ES-I3 (cell line): ENCODE measurements at regions not wholly inside any gene's neighbourhood (a gene's known extent, or its start where the extent isn't known, plus 50 kb on each side); places are given as distances from the start of the nearest gene placed in this dataset.

ENCODE experiments used
- H3K36me3 ChIP-seq: 2 replicates; pipeline ENCODE4 v1.6.1; 2013; ENCODE audit warnings: mild to moderate bottlenecking, low read length, control low read depth, moderate library complexity; ENCODE audit not compliant: insufficient read depth
- H3K4me1 ChIP-seq: 2 replicates; pipeline ENCODE4 v1.6.1; 2013; ENCODE audit warnings: mild to moderate bottlenecking, control low read depth, low read length; ENCODE audit not compliant: insufficient read depth
- H3K9ac ChIP-seq: 2 replicates; pipeline ENCODE4 v1.6.1; 2013; ENCODE audit warnings: low read depth, mild to moderate bottlenecking, low read length, moderate library complexity
- H3K9me3 ChIP-seq: 2 replicates; pipeline ENCODE4 v1.6.1; 2013; ENCODE audit warnings: mild to moderate bottlenecking, low read length, moderate library complexity; ENCODE audit not compliant: control insufficient read depth, insufficient read depth

DNA sequence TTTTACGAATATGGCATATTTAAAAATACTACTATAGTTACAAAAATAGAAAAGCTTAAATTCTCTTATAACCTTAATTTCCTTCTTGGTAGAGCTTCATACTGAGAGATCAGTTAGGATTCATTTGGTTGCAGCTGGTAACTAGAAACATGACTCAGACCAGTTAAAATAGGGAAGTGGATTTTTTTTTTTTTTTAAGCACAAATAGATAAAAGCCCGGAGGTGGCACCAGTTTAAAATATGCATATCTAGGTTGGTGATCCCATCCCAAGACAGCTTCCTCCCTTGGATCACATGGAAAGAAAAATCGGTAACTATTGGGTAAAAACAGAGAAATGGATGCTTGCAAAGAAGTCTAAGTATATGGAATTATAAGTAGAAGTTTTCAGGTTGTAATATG, 1634.3 kb downstream of the MAT2B start:
- H3K36me3 ChIP-seq, result no peaks in the 10 kb centered on the region
- no peak overlapping the region for H3K9ac ChIP-seq
- no peaks in the 10 kb centered on the region for H3K9me3 ChIP-seq
- peaks cover 23% of the 10 kb centered on the region for H3K4me1 ChIP-seq

DNA sequence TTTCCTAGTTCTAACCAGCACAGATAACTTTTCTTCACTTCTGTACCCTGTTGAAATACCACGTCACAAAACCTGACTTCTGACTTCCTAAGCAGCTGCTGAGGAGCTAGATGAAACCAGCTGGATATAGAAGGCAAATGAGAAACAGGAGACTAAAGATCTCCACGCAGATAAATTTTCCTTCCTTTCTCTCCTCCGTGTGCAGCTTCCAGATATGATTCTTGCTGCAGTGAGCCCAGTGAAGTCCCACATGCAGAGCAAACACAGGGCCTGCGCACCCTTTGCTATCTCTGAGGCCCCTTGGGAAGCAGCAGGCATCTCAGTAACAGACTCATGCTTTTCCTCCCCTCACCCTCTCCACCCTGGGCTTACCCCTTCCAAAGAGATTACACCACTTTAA, 1638.3 kb downstream of the MAT2B start:
- Histone ChIP-seq H3K36me3 (no peaks in the 10 kb centered on the region), H3K9ac (no peak overlapping the region), H3K4me1 (peaks cover 12% of the 10 kb centered on the region), H3K9me3 (no peaks in the 10 kb centered on the region)

DNA sequence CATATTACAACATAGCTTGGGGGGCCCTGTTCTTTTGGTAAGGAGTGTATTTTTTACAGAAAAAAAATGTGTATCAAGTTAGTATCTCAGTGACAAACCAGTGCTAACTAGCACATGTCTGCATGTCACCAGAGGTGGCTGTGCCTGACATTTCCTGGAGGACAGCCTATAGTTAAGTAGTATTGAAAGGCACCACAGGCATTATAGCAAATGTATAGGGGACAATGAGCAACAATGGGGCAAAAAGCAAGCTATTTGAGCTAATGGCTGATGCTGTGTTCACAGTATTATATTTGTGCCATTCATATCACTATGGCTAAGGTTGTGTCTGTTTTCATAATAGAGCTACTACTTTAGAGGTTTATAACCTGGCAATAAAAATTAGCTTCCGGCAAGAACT, 1644.0 kb downstream of the MAT2B start:
- Histone ChIP-seq H3K9ac (no peak overlapping the region), H3K4me1 (no peaks in the 10 kb centered on the region), H3K9me3 (no peaks in the 10 kb centered on the region), H3K36me3 (no peaks in the 10 kb centered on the region)

DNA sequence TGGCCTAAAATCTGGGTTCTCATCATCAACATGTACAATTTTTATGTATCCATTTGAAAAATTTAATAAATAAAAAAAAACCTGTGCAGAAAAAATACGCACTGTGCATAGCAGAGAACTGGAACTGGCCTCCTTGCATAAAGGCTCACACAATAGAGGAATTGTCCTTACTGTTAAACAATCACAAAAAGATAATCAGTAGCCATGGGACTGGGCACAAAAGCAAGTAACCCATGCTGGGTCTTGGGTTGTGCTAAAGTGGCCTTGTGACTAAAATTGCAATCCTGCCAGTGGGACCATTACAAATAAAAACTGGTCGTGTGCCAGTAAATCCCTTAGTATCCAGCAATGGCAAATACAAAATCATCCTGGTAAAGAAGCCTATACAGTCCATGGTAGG, 1646.6 kb downstream of the MAT2B start:
- H3K9me3 ChIP-seq, result no peaks in the 10 kb centered on the region
- H3K36me3 ChIP-seq, result no peaks in the 10 kb centered on the region
- H3K9ac ChIP-seq, result no peak overlapping the region
- H3K4me1 ChIP-seq, result no peaks in the 10 kb centered on the region

DNA sequence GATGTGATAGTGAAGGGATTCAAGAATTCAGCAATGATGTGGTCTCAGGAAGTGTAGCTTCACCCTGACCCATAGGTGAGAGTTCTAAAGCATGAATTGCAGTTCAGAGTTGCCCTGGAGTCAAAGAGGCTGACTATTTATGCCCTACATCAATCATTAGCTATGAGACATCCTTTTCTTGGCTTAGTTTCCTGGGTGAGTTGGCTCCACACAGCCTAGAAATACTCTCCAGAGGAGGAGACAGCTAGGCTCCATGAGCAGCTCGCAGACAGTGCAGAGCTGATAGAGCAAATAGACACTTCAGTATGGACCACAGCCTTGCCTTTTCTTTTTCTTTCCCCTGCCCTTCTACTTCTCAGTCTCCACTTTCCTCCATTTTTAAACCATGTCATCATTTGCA, 1651.8 kb downstream of the MAT2B start:
- H3K9me3 ChIP-seq, result no peaks in the 10 kb centered on the region
- H3K9ac ChIP-seq, result no peak overlapping the region
- no peaks in the 10 kb centered on the region for H3K36me3 ChIP-seq
- H3K4me1 ChIP-seq, result no peaks in the 10 kb centered on the region

DNA sequence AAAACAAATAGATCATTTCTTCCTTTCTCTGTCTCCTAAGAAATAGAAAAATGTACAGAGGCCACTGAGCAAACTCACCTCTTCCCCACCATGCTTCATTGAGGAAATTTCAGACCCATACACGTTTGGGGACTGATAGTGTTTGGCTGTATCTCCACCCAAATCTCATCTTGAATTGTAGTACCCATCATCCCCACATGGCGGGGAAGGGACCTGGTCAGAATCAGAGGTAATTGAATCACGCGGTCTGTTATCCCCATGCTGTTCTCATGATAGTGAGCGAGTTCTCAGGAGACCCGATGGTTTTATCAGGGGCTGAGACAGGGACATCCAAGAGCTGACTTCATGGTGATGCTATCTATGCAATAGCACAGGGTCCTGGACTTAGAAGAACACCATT, 1655.8 kb downstream of the MAT2B start:
- H3K4me1 ChIP-seq, result no peaks in the 10 kb centered on the region
- H3K9ac ChIP-seq, result no peak overlapping the region
- no peaks in the 10 kb centered on the region for H3K36me3 ChIP-seq
- H3K9me3 ChIP-seq, result no peaks in the 10 kb centered on the region

DNA sequence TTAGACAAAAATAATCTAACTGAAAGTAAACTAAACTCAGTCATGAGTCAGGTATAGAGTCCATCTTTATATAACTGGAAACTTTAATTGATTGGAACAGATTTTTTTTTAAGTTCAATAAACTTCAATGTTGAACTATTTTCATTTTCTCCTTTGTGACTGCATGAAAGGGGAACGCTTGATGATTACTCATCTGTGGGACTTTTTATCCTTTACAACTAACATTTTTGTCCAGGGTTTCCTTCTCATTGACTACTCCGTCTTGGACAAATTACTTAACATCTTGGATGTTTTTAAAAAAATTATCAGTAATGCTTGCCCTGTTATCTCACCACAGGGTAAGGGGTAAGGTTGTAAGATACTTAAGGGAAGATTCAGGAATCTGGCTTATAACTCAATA, 1658.4 kb downstream of the MAT2B start:
- no peaks in the 10 kb centered on the region for H3K36me3 ChIP-seq
- no peaks in the 10 kb centered on the region for H3K9me3 ChIP-seq
- no peaks in the 10 kb centered on the region for H3K4me1 ChIP-seq
- H3K9ac ChIP-seq, result no peak overlapping the region

DNA sequence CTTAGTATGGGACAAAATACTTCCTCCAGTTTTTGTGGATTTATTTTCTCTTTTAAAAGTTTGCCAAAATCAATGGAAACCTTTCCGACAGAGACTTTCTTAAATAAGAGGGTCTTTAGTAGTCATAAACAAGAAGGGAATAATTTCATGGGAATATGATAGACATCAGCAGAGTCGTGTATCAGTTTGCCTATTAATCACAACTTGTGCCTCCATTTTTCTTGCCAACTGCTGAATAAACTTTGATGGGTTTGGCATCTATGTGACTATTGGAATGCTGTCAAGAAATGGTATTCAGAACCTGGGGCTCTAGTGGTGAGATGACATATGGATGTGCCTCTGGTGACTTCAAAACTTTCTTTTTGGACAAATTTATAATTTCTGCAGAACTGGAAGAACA, 1668.2 kb downstream of the MAT2B start:
- Histone ChIP-seq H3K9ac (no peak overlapping the region), H3K4me1 (peaks cover 8% of the 10 kb centered on the region; the same call in 1 of the 2 replicates), H3K9me3 (no peaks in the 10 kb centered on the region), H3K36me3 (no peaks in the 10 kb centered on the region)

DNA sequence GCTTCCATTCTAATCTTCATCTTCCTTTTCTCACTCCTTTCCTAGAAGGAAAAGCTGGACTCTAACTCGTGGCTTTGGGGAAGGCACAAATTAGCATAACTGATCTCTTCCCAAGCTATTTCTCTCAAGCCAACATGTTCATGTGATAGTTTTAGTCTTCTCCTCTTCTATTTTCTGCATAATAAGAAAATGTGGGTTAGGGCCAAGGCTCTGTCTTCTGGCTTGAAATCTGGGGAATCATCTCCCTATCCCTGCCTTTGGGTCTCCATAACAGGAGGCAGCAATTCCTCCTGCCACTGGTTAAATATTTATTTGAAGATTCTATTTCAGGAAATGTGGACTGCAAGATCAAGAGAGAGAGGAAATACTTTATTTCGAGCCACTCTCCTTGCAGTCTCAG, 1669.6 kb downstream of the MAT2B start:
- no peak overlapping the region for H3K9ac ChIP-seq
- H3K36me3 ChIP-seq, result no peaks in the 10 kb centered on the region
- H3K4me1 ChIP-seq, result peaks cover 8% of the 10 kb centered on the region; the same call in 1 of the 2 replicates
- H3K9me3 ChIP-seq, result no peaks in the 10 kb centered on the region

DNA sequence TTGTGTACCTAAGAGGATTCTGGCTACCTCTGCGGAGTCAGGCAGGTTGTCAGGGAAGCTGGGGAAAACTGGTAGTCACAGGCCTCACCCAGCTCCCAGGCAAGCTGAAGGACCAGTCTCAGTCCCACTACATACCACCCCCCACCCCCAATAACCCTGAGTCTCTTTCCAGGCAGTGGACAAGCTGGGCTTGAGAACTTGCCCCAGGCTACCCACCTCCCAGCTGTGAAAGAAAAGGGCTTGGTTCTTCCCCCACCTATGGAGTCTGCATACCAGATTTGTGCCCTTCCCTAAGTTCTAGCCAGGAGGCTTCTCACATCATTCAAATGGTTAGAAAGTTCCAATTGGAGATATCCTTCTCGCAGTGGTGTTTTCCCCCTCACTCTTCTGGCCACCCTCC, 1678.8 kb downstream of the MAT2B start:
- Histone ChIP-seq H3K9me3 (no peaks in the 10 kb centered on the region), H3K9ac (no peak overlapping the region), H3K36me3 (no peaks in the 10 kb centered on the region), H3K4me1 (no peaks in the 10 kb centered on the region)

DNA sequence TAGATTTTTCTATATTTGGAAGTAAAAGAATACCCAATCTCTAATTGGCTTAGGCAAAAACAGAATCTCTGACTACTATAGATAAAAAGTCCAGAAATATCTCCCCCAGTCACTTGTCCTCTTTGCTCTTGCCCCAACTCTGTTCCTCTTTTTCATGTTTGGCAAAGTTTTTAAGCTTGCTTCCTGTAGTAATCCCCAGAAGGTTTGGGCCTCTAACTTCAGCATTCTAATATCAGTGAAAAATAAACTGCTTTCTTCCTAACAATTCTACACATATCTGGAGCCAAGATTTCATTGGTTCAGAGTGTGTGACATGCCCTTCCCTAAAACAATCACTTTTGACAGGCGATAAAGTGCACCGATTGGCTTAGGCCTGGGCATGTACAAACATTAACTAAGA, 1680.3 kb downstream of the MAT2B start:
- no peak overlapping the region for H3K9ac ChIP-seq
- no peaks in the 10 kb centered on the region for H3K36me3 ChIP-seq
- no peaks in the 10 kb centered on the region for H3K4me1 ChIP-seq
- H3K9me3 ChIP-seq, result no peaks in the 10 kb centered on the region

DNA sequence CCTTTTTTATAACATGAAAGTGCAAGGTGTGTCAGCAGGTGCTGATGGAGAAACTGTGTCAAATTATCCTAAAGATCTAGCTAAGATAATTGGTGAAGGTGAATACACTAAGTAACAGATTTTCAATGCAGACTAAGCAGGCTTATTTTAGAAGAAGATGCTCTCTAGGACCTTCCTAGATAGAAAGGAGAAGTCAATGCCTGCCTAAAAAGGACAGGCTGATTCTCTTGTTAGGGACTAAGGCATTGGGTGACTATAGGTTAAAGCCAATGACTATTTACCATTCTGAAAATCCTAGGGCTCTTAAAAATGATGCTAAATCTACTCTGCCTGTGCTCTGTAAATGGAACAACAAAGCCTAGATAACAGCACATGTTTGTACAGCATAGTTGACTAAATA, 1682.4 kb downstream of the MAT2B start:
- H3K9ac ChIP-seq, result no peak overlapping the region
- H3K9me3 ChIP-seq, result no peaks in the 10 kb centered on the region
- H3K4me1 ChIP-seq, result no peaks in the 10 kb centered on the region
- H3K36me3 ChIP-seq, result no peaks in the 10 kb centered on the region

DNA sequence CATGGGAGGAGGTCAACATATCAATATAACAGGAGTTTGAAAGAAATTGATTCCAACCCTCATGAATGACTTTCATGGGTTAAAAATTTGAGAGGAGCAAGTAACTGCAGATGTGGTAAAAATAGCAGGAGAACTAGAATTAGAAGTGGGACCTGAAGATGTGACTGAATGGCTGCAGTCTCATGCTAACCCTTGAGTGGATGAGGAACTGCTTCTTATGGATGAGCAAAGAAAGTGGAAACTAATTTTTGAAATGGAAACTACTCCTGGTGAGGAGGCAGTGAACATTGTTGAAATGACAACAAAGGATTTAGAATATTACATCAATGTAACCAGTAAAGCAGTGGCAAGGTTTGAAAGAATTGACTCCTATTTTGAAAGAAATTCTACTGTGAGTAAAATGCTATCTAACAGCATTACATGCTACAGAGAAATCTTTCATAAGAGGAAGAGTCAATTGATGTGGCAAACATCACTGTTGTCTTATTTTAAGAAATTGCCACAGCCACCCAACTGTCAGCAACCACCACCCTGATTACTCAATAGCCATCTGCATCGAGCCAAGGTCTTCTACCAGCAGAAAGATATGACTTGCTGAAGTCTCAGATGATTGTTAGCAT, 1683.2 kb downstream of the MAT2B start:
- no peaks in the 10 kb centered on the region for H3K4me1 ChIP-seq
- H3K36me3 ChIP-seq, result no peaks in the 10 kb centered on the region
- no peak overlapping the region for H3K9ac ChIP-seq
- H3K9me3 ChIP-seq, result no peaks in the 10 kb centered on the region

DNA sequence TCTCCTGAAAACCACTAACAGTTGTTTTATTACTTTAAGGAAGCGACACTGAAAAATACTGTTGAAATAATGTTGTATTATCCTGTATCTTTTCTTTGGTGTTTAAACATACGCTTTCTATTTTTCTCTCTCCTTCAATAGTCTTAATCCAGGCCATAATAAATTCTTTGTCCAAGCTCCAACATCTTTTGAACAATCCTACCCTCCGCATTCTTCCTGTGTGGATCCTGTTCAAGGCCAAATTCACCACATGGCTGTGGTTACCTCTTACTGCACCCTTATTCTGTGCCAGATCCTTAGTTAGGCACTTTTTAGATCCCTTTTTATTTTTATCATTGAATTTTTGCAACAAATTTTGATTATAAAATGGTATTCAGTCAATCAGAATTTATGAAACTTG, 1691.5 kb downstream of the MAT2B start:
- Histone ChIP-seq H3K36me3 (no peaks in the 10 kb centered on the region), H3K4me1 (no peaks in the 10 kb centered on the region), H3K9me3 (no peaks in the 10 kb centered on the region), H3K9ac (no peak overlapping the region)

DNA sequence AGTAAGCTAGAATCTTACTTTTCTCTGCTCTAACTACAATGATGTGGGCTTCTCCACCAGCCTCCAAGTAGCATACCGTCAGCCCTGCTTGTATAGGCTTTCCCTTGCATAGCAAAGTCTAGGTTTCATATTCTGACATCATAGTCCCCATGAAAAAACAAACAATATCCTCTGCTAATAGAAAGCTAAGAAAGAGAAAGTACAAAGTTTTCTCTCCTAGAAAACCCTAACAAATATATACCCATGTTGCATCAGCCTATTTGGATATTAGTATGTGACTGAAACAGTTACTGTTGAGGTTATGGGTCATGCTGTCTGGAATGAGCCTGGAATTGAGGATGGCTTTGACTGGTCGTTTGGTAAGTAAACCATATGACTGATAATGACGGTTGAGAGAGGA, 1696.0 kb downstream of the MAT2B start:
- H3K36me3 ChIP-seq, result no peaks in the 10 kb centered on the region
- H3K9ac ChIP-seq, result no peak overlapping the region
- no peaks in the 10 kb centered on the region for H3K9me3 ChIP-seq
- H3K4me1 ChIP-seq, result peaks cover 4% of the 10 kb centered on the region; the same call in 1 of the 2 replicates
